ENCODE measurements at regions not wholly inside any gene's neighbourhood (a gene's known extent, or its start where the extent isn't known, plus 50 kb on each side); places are given as distances from the start of the nearest gene placed in this dataset.

DNA sequence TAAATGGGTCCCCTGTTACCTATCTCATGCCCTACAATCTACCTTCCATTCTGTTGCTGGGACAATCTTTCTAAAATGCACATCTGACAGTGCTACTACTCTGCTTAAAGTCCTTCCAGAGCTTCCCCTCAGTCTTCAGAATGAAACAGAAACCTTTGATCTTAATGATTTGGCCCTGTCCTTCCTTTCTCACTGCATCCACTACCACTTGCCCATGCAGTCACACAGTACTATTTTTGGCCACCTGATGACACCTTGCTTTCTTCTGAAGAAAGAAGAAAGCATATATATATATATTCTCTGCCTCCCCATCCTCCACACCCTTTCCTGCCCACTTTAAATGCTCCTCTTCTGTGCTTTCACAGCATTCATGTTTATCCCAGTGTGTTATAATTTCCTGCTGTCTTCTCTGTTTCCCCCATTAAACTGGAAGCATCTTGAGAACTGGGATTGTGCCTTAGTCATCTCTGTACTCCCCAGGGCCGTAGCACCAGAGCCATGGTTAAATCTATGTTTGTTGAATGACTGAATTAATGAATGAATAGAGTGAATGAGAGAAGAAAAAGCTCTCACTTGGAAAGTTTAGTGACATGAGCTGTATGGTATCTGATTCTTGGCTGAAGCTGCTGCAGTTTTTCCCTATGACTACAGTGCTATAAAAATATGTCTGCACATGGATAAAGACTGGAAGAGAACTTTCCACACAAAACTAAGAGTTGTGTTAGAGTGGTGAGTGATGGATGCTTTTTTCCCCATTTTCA is 56.2 kb downstream of the RTL9 start:
- Histone ChIP-seq H3K9ac (ENCODE audit: control insufficient read depth, extremely low read depth, insufficient read depth, low read length) (no peak overlapping the region), H3K79me2 (ENCODE audit: control insufficient read depth, insufficient read depth, low read length) (no peaks in the 10 kb centered on the region), H3K36me3 (ENCODE audit: control insufficient read depth in 2 of 2, extremely low read depth in 1 of 2, insufficient read depth in 2 of 2, low read length in 2 of 2) (no peaks in the 10 kb centered on the region), H3K4me3 (ENCODE audit: control insufficient read depth in 2 of 3, extremely low read depth in 1 of 3, insufficient read depth in 2 of 3, low read depth in 1 of 3, low read length in 3 of 3) (no peak overlapping the region), H3K27me3 (ENCODE audit: control insufficient read depth, extremely low read depth, insufficient read depth, low read length) (no peaks in the 10 kb centered on the region), H3K9me3 (ENCODE audit: control insufficient read depth, low read depth, low read length) (no peaks in the 10 kb centered on the region), H4K20me1 (ENCODE audit: control insufficient read depth, extremely low read depth, insufficient read depth, low read length) (no peaks in the 10 kb centered on the region), H3K4me1 (ENCODE audit: control insufficient read depth, extremely low read depth, insufficient read depth, low read length) (peaks cover 33% of the 10 kb centered on the region), H3K27ac (ENCODE audit: control insufficient read depth, insufficient read depth, low read length) (peak overlapping the region; percentile 59), H2AFZ (ENCODE audit: control insufficient read depth, low read length) (no peak overlapping the region), H3K9me1 (ENCODE audit: control insufficient read depth, extremely low read depth, insufficient read depth, low read length) (no peaks in the 10 kb centered on the region), H3K4me2 (ENCODE audit: control insufficient read depth, extremely low read depth, insufficient read depth, low read depth, low read length) (no peak overlapping the region)
- FAIRE-seq (no peak), DNase-seq (ENCODE audit: low read depth, low spot score) (no peak)
- TF ChIP-seq EZH2 (IDR thresholded peaks at IDR 0.05; ENCODE audit: low read length), result no peak
- TF ChIP-seq, protein P1, sequence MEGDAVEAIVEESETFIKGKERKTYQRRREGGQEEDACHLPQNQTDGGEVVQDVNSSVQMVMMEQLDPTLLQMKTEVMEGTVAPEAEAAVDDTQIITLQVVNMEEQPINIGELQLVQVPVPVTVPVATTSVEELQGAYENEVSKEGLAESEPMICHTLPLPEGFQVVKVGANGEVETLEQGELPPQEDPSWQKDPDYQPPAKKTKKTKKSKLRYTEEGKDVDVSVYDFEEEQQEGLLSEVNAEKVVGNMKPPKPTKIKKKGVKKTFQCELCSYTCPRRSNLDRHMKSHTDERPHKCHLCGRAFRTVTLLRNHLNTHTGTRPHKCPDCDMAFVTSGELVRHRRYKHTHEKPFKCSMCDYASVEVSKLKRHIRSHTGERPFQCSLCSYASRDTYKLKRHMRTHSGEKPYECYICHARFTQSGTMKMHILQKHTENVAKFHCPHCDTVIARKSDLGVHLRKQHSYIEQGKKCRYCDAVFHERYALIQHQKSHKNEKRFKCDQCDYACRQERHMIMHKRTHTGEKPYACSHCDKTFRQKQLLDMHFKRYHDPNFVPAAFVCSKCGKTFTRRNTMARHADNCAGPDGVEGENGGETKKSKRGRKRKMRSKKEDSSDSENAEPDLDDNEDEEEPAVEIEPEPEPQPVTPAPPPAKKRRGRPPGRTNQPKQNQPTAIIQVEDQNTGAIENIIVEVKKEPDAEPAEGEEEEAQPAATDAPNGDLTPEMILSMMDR (optimal IDR thresholded peaks at IDR 0.05 in 1 of 3, IDR thresholded peaks at IDR 0.05 in 1 of 3, conservative IDR thresholded peaks at IDR 0.05 in 1 of 3; ENCODE audit: extremely low read depth in 1 of 3, insufficient read depth in 2 of 3, low read length in 3 of 3), result no peak
- dilution Hi-C loops (cut with MboI; ENCODE audit: extremely low pct_ligation_motif_present, low sequenced_read_pairs), result no loop called here

DNA sequence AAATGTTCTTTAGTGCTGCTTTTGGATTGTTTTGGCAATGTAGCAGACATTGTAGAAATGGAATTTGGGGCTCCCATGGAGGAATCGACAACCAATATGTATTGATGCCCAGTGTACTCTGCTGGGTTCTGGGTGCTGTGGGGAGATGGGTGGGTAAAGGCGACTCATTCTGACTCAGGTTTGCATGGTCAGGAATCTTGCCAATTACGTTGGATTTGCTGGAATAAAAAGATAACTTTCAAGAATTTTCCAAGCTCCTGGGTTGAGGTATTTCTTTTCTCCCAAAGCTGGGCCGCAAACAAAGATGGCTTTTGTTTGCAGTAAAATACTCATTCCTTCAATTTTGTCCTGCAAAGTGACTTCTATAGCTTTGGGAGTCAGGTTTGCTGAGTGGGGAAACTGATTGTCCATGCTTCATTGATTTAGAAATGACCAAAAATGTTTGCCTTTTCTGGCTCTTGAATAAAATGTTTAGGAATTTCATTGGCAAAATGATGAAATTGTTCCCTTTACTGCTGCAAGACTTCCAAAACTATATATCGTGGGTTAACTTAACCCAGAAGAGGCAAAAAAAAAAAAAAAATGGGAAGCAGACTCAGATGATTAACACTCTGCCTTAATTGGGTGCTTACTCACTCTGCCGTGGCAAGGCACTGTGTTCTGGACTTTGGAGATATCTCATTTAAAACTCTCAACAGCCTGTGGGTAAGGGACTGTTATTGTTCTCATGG is 57.0 kb downstream of the RTL9 start:
- Histone ChIP-seq H2AFZ (ENCODE audit: control insufficient read depth, low read length) (no peak overlapping the region), H3K4me1 (ENCODE audit: control insufficient read depth, extremely low read depth, insufficient read depth, low read length) (peaks cover 29% of the 10 kb centered on the region), H4K20me1 (ENCODE audit: control insufficient read depth, extremely low read depth, insufficient read depth, low read length) (no peaks in the 10 kb centered on the region), H3K27ac (ENCODE audit: control insufficient read depth, insufficient read depth, low read length) (peak overlapping the region; percentile 59), H3K36me3 (ENCODE audit: control insufficient read depth in 2 of 2, extremely low read depth in 1 of 2, insufficient read depth in 2 of 2, low read length in 2 of 2) (no peaks in the 10 kb centered on the region), H3K79me2 (ENCODE audit: control insufficient read depth, insufficient read depth, low read length) (no peaks in the 10 kb centered on the region), H3K9me3 (ENCODE audit: control insufficient read depth, low read depth, low read length) (no peaks in the 10 kb centered on the region), H3K9ac (ENCODE audit: control insufficient read depth, extremely low read depth, insufficient read depth, low read length) (no peak overlapping the region), H3K9me1 (ENCODE audit: control insufficient read depth, extremely low read depth, insufficient read depth, low read length) (no peaks in the 10 kb centered on the region), H3K4me2 (ENCODE audit: control insufficient read depth, extremely low read depth, insufficient read depth, low read depth, low read length) (peak overlapping the region; percentile 30), H3K4me3 (ENCODE audit: control insufficient read depth in 2 of 3, extremely low read depth in 1 of 3, insufficient read depth in 2 of 3, low read depth in 1 of 3, low read length in 3 of 3) (no peak overlapping the region), H3K27me3 (ENCODE audit: control insufficient read depth, extremely low read depth, insufficient read depth, low read length) (no peaks in the 10 kb centered on the region)
- TF ChIP-seq EZH2 (IDR thresholded peaks at IDR 0.05; ENCODE audit: low read length), result no peak
- TF ChIP-seq, protein P1 (optimal IDR thresholded peaks at IDR 0.05 in 1 of 3, IDR thresholded peaks at IDR 0.05 in 1 of 3, conservative IDR thresholded peaks at IDR 0.05 in 1 of 3; ENCODE audit: extremely low read depth in 1 of 3, insufficient read depth in 2 of 3, low read length in 3 of 3), result no peak
- peak; percentile 43 for FAIRE-seq
- DNase-seq (ENCODE audit: low read depth, low spot score), result no peak
- dilution Hi-C loops (cut with MboI; ENCODE audit: extremely low pct_ligation_motif_present, low sequenced_read_pairs), result no loop called here

All from keratinocyte (primary cell).